SK-N-SH (cell line): ENCODE measurements at regions not wholly inside any gene's neighbourhood (a gene's known extent, or its start where the extent isn't known, plus 50 kb on each side); places are given as distances from the start of the nearest gene placed in this dataset.
"Not testable (repeated sequence)": the region's sequence is repeated elsewhere in the genome, so short reads cannot be mapped to it uniquely, and the experiment has no call there.

Experiments
- CTCF ChIA-PET: fragments of 300-600, 350-600 bp; formaldehyde crosslinking; extraction: SDS; loops from one replicate; lab custom pipeline; 2021; lab: Yijun Ruan, JAX
- POLR2A ChIA-PET: fragments of 350-600 bp; sonication (Branson Sonifier 250); formaldehyde crosslinking; extraction: SDS; loops from one replicate; lab custom pipeline; 2020; ENCODE audit warnings: antibody characterized with exemption, inconsistent platforms; lab: Yijun Ruan, JAX
- DNase-seq: peaks from one replicate; pipeline ENCODE4 v3.0.0; 2012
- H2AFZ ChIP-seq: fragments of 200-600 bp; sonication (generic); 2 replicates; pipeline ENCODE4 v1.8.1; 2016; ENCODE audit warnings: antibody characterized with exemption, mild to moderate bottlenecking, low read depth
- H3F3A ChIP-seq: fragments of 200-600 bp; sonication (generic); replicated peaks from 2 replicates; pipeline ENCODE3; 2016; ENCODE audit warnings: antibody characterized with exemption, mild to moderate bottlenecking; ENCODE audit not compliant: insufficient read depth
- H3K27ac ChIP-seq, 2 experiments: fragments of 200-500 bp in 1 of 2; fragments of 200-600 bp in 1 of 2; sonication (Bioruptor generic) in 1 of 2; sonication (generic), shearing (Covaris generic) in 1 of 2; 2 replicates each; pipeline versions ENCODE4 v1.5.1 to v1.6.1; 2014 to 2016; ENCODE audit warnings: low read depth in 2 of 2, inconsistent platforms in 1 of 2, low read length in 1 of 2, mild to moderate bottlenecking in 1 of 2, mixed read lengths in 1 of 2
- H3K27me3 ChIP-seq: fragments of 200-600 bp; sonication (generic), shearing (Covaris generic); 2 replicates; pipeline ENCODE4 v1.6.1; 2016; ENCODE audit warnings: mixed run types; ENCODE audit not compliant: insufficient read depth
- H3K36me3 ChIP-seq, 2 experiments: fragments of 200-500 bp in 1 of 2; fragments of 200-600 bp in 1 of 2; sonication (Bioruptor generic) in 1 of 2; sonication (generic) in 1 of 2; replicated peaks in 1 of 2; 2 replicates each; pipeline versions ENCODE3 to v1.5.1; 2014 to 2016; ENCODE audit warnings: low read length in 1 of 2, mild to moderate bottlenecking in 1 of 2; ENCODE audit not compliant: insufficient read depth in 2 of 2, control insufficient read depth in 1 of 2
- H3K4me1 ChIP-seq, 2 experiments: fragments of 200-500 bp in 1 of 2; fragments of 200-600 bp in 1 of 2; sonication (Bioruptor generic) in 1 of 2; sonication (generic), shearing (Covaris generic) in 1 of 2; 2 replicates each; pipeline versions ENCODE4 v1.5.1 to v1.6.1; 2014 to 2016; ENCODE audit warnings: low read depth in 1 of 2, low read length in 1 of 2, mixed run types in 1 of 2; ENCODE audit not compliant: insufficient read depth in 2 of 2, control insufficient read depth in 1 of 2
- H3K4me2 ChIP-seq: fragments of 200-600 bp; sonication (generic), shearing (Covaris generic); 2 replicates; pipeline ENCODE4 v1.6.1; 2017; ENCODE audit warnings: mixed run types
- H3K4me3 ChIP-seq, 2 experiments: fragments of 200-500 bp in 1 of 2; fragments of 200-600 bp in 1 of 2; sonication (Bioruptor generic) in 1 of 2; sonication (generic), shearing (Covaris generic) in 1 of 2; 2 replicates each; pipeline versions ENCODE4 v1.5.1 to v1.8.1; 2014 to 2016; ENCODE audit warnings: low read depth in 2 of 2, inconsistent platforms in 1 of 2, low read length in 1 of 2, mild to moderate bottlenecking in 1 of 2, mixed read lengths in 1 of 2, moderate library complexity in 1 of 2
- H3K79me2 ChIP-seq: fragments of 200-600 bp; sonication (generic); 2 replicates; pipeline ENCODE4 v1.8.1; 2017; ENCODE audit warnings: mild to moderate bottlenecking; ENCODE audit not compliant: insufficient read depth
- H3K9ac ChIP-seq: fragments of 200-600 bp; sonication (generic); 2 replicates; pipeline ENCODE4 v1.6.1; 2017; ENCODE audit warnings: mixed run types
- H3K9me2 ChIP-seq: fragments of 200-600 bp; sonication (generic); 2 replicates; pipeline ENCODE4 v1.6.1; 2017; ENCODE audit warnings: mixed run types
- H3K9me3 ChIP-seq: fragments of 200-600 bp; sonication (generic); 2 replicates; pipeline ENCODE4 v1.6.1; 2017; ENCODE audit warnings: mixed run types, mild to moderate bottlenecking, moderate library complexity
- H4K20me1 ChIP-seq: fragments of 200-600 bp; sonication (generic); 2 replicates; pipeline ENCODE4 v1.6.1; 2017; ENCODE audit warnings: mild to moderate bottlenecking, mixed run types; ENCODE audit not compliant: insufficient read depth
- CHD2 ChIP-seq: fragments of 150-350 bp; IDR thresholded peaks from 2 replicates; pipeline ENCODE4 v1.6.1; 2018; ENCODE audit warnings: low read length; ENCODE audit not compliant: partially characterized antibody
- FOXJ3 ChIP-seq: sonication (generic); formaldehyde crosslinking; IDR thresholded peaks from 2 replicates; pipeline ENCODE4 v1.5.1; 2020; ENCODE audit warnings: mild to moderate bottlenecking, missing genetic modification reagents
- FOXM1 ChIP-seq: IDR thresholded peaks from 2 replicates; pipeline ENCODE4 v1.4.0; 2012; ENCODE audit warnings: low read depth, mild to moderate bottlenecking
- GABPA ChIP-seq: IDR thresholded peaks from 2 replicates; pipeline ENCODE4 v1.4.0; 2012; ENCODE audit warnings: low read depth, mild to moderate bottlenecking
- IRF3 ChIP-seq: fragments of 150-350 bp; IDR thresholded peaks from 2 replicates; pipeline ENCODE4 v1.6.1; 2016; ENCODE audit warnings: mild to moderate bottlenecking, low read depth, low read length
- NFIC ChIP-seq: IDR thresholded peaks from 2 replicates; pipeline ENCODE4 v1.4.0; 2012; ENCODE audit warnings: borderline replicate concordance
- RFX5 ChIP-seq: IDR thresholded peaks from 2 replicates; pipeline ENCODE4 v1.6.1; 2012; ENCODE audit warnings: mild to moderate bottlenecking, improper control_type of control experiment, low read length
- TCF12 ChIP-seq: IDR thresholded peaks from 2 replicates; pipeline ENCODE4 v1.4.0; 2012
- TEAD4 ChIP-seq: IDR thresholded peaks from 2 replicates; pipeline ENCODE4 v1.4.0; 2012; ENCODE audit warnings: mild to moderate bottlenecking, borderline replicate concordance; ENCODE audit not compliant: insufficient read depth
- USF1 ChIP-seq: IDR thresholded peaks from 2 replicates; pipeline ENCODE4 v1.4.0; 2012; ENCODE audit warnings: low read depth, borderline replicate concordance
- USF2 ChIP-seq: fragments of 150-350 bp; IDR thresholded peaks from 2 replicates; pipeline ENCODE4 v1.6.1; 2017; ENCODE audit warnings: antibody characterized with exemption, low read length, low read depth, borderline replicate concordance
- WGBS: methylation state at CpG from one replicate; pipeline ENCODE4 v1.1.6; 2017; ENCODE audit warnings: low lambda C conversion rate; 5-methylcytosine and 5-hydroxymethylcytosine counted together

GRCh38 chr2:131641414-131642206 is 113.9 kb downstream of the CCDC74A start:
- Histone ChIP-seq H4K20me1 (no peaks in the 10 kb centered on the region), H3K27me3 (no peaks in the 10 kb centered on the region), H3K79me2 (no peaks in the 10 kb centered on the region), H3K4me1 (0 out of 4 replicates have a peak, but pooled peaks cover 0 to 4% of the 10 kb centered on the region in 2 experiments), H3K4me3 (no peak overlapping the region; a peak in 1 of 4 replicates), H3K9ac (no peak overlapping the region), H2AFZ (peak overlapping the region; percentile 59; the same call in 1 of the 2 replicates), H3K9me2 (no peaks in the 10 kb centered on the region), H3K27ac (peak overlapping the region in 1 of 2 experiments; percentile 42; a peak in 2 of 4 replicates), H3K4me2 (peak overlapping the region; percentile 34; the same call in 1 of the 2 replicates), H3K36me3 (no peaks in the 10 kb centered on the region), H3F3A (peaks cover 4% of the 10 kb centered on the region), H3K9me3 (no peaks in the 10 kb centered on the region)
- TF ChIP-seq IRF3 (no peak), RFX5 (no peak), FOXM1 (no peak), USF2 (no peak), FOXJ3 (CRISPR knock-in tag) (no peak), TEAD4 (no peak), NFIC (no peak), CHD2 (no peak), USF1 (no peak), GABPA (no peak), TCF12 (no peak)
- ChIA-PET POLR2A (no interaction called here), CTCF (interaction anchor here (0.7 kb wide), 1 partner anchor 1453 kb away, joined by 3 read pairs; no protein-coding TSS in a partner anchor)
- 53% methylated on average over 3 of the region's 3 CpGs for WGBS
- no peak for DNase-seq

- H2AFZ ChIP-seq, H3K4me2 ChIP-seq, H3K4me3 ChIP-seq, H3K36me3 ChIP-seq, H4K20me1 ChIP-seq, H3K27me3 ChIP-seq, H3F3A ChIP-seq, H3K4me1 ChIP-seq, H3K9ac ChIP-seq, DNase-seq, H3K79me2 ChIP-seq, H3K9me2 ChIP-seq, H3K9me3 ChIP-seq, H3K27ac ChIP-seq: not testable (repeated sequence)
- WGBS, result 36% methylated on average over 3 of the region's 3 CpGs
- CTCF ChIA-PET, result interaction anchor here (0.7 kb wide), 1 partner anchor 30 kb away, joined by 3 read pairs; no protein-coding TSS in a partner anchor
- POLR2A ChIA-PET, result interaction anchor here (0.7 kb wide), 1 partner anchor 68 kb away, joined by 3 read pairs; no protein-coding TSS in a partner anchor
Observed at GRCh38 chr2:131643180-131643579, 115.5 kb downstream of the CCDC74A start.
